GM21786 (cell line): ENCODE measurements at regions not wholly inside any gene's neighbourhood (a gene's known extent, or its start where the extent isn't known, plus 50 kb on each side); places are given as distances from the start of the nearest gene placed in this dataset.

Experiments used
- ATAC-seq: cut with Tn5 transposase; IDR thresholded peaks from one replicate; pipeline ENCODE4 v1.9.1; 2021; ENCODE audit not compliant: unreplicated experiment

GRCh38 chr5:106172681-106173532 is 1497.8 kb downstream of the EFNA5 start:
- ATAC-seq = no peak

- ATAC-seq = no peak
These were observed 1499.0 kb downstream of the EFNA5 start for GRCh38 chr5:106171708-106172107.

- no peak for ATAC-seq
These were observed 1499.6 kb downstream of the EFNA5 start for GRCh38 chr5:106171132-106171531.

GRCh38 chr5:106167766-106168165 is 1503.0 kb downstream of the EFNA5 start:
- no peak for ATAC-seq

- ATAC-seq = no peak
These were observed 1507.5 kb downstream of the EFNA5 start for GRCh38 chr5:106163233-106163632.

GRCh38 chr5:106159616-106160015 is 1511.1 kb downstream of the EFNA5 start:
- ATAC-seq = no peak

- no peak for ATAC-seq
These were observed 1516.4 kb downstream of the EFNA5 start for GRCh38 chr5:106154280-106154716.

GRCh38 chr5:106152569-106152968 is 1518.2 kb downstream of the EFNA5 start:
- no peak for ATAC-seq

- ATAC-seq = no peak
These were observed 1528.6 kb downstream of the EFNA5 start for GRCh38 chr5:106142116-106142515.

GRCh38 chr5:106140101-106140500 is 1530.6 kb downstream of the EFNA5 start:
- ATAC-seq = no peak

- ATAC-seq = no peak
These were observed 1534.7 kb downstream of the EFNA5 start for GRCh38 chr5:106136061-106136460.

- no peak for ATAC-seq
These were observed 1535.3 kb downstream of the EFNA5 start for GRCh38 chr5:106135473-106135872.

GRCh38 chr5:106134549-106134948 is 1536.2 kb downstream of the EFNA5 start:
- ATAC-seq = no peak

- peak; percentile 95 for ATAC-seq
These were observed 1542.8 kb downstream of the EFNA5 start for GRCh38 chr5:106127985-106128384.

- ATAC-seq = peak; percentile 76
These were observed 1543.4 kb downstream of the EFNA5 start for GRCh38 chr5:106127341-106127781.

- peak; percentile 88 for ATAC-seq
These were observed 1548.6 kb downstream of the EFNA5 start for GRCh38 chr5:106121972-106122605.

- no peak for ATAC-seq
These were observed 1554.1 kb downstream of the EFNA5 start for GRCh38 chr5:106116682-106117081.

- ATAC-seq = no peak
These were observed 1556.8 kb downstream of the EFNA5 start for GRCh38 chr5:106113922-106114321.

- ATAC-seq = no peak
These were observed 1564.4 kb downstream of the EFNA5 start for GRCh38 chr5:106106384-106106783.

- ATAC-seq = no peak
These were observed 1573.4 kb downstream of the EFNA5 start for GRCh38 chr5:106097340-106097739.

- no peak for ATAC-seq
These were observed 1575.9 kb downstream of the EFNA5 start for GRCh38 chr5:106094839-106095238.

GRCh38 chr5:106094204-106094607 is 1576.5 kb downstream of the EFNA5 start:
- ATAC-seq = no peak
